ENCODE measurements at regions not wholly inside any gene's neighbourhood (a gene's known extent, or its start where the extent isn't known, plus 50 kb on each side); places are given as distances from the start of the nearest gene placed in this dataset.

GRCh38 chr6:88377976-88378568 is 211.9 kb upstream of the CNR1 start:
- DNase-seq = no peak

- no peak for DNase-seq
Observed at GRCh38 chr6:88376768-88377387, 210.7 kb upstream of the CNR1 start.

GRCh38 chr6:88376197-88376596 is 210.1 kb upstream of the CNR1 start:
- DNase-seq = no peak

- DNase-seq = no peak
Observed at GRCh38 chr6:88374553-88374952, 208.4 kb upstream of the CNR1 start.

GRCh38 chr6:88371480-88371879 is 205.3 kb upstream of the CNR1 start:
- DNase-seq = no peak

GRCh38 chr6:88370127-88370710 is 204.1 kb upstream of the CNR1 start:
- no peak for DNase-seq

- no peak for DNase-seq
Observed at GRCh38 chr6:88369262-88369661, 203.1 kb upstream of the CNR1 start.

GRCh38 chr6:88368071-88368787 is 202.1 kb upstream of the CNR1 start:
- no peak for DNase-seq

- no peak for DNase-seq
Observed at GRCh38 chr6:88367248-88367647, 201.1 kb upstream of the CNR1 start.

- no peak for DNase-seq
Observed at GRCh38 chr6:88366672-88367071, 200.5 kb upstream of the CNR1 start.

- DNase-seq = no peak
Observed at GRCh38 chr6:88365656-88366055, 199.5 kb upstream of the CNR1 start.

GRCh38 chr6:88365230-88365629 is 199.1 kb upstream of the CNR1 start:
- DNase-seq = no peak

- no peak for DNase-seq
Observed at GRCh38 chr6:88361754-88362153, 195.6 kb upstream of the CNR1 start.

- no peak for DNase-seq
Observed at GRCh38 chr6:88361298-88361697, 195.2 kb upstream of the CNR1 start.

GRCh38 chr6:88360203-88360797 is 194.2 kb upstream of the CNR1 start:
- no peak for DNase-seq

- DNase-seq = no peak
Observed at GRCh38 chr6:88359530-88360202, 193.5 kb upstream of the CNR1 start.

GRCh38 chr6:88358846-88359245 is 192.7 kb upstream of the CNR1 start:
- no peak for DNase-seq

- DNase-seq = no peak
Observed at GRCh38 chr6:88349511-88349910, 183.4 kb upstream of the CNR1 start.

- no peak for DNase-seq
Observed at GRCh38 chr6:88342336-88342735, 176.2 kb upstream of the CNR1 start.

- no peak for DNase-seq
Observed at GRCh38 chr6:88339761-88340160, 173.6 kb upstream of the CNR1 start.

GRCh38 chr6:88321306-88321705 is 155.2 kb upstream of the CNR1 start:
- no peak for DNase-seq

- no peak for DNase-seq
Observed at GRCh38 chr6:88311561-88311960, 145.4 kb upstream of the CNR1 start.

- no peak for DNase-seq
Observed at GRCh38 chr6:88304520-88304919, 138.4 kb upstream of the CNR1 start.

Data from activated CD4-positive, alpha-beta T cell treated with anti-CD3 and anti-CD28 coated beads, Interleukin-2, amount 50 U/mL, for 48 hours (primary cell).